CD14-positive monocyte (primary cell): ENCODE measurements at regions not wholly inside any gene's neighbourhood (a gene's known extent, or its start where the extent isn't known, plus 50 kb on each side); places are given as distances from the start of the nearest gene placed in this dataset.

ENCODE experiments used
- DNase-seq, 3 donors: peaks; one replicate each; pipeline ENCODE4 v3.0.0-alpha.2; 2011 to 2022
- H2AFZ ChIP-seq: 2 replicates; pipeline ENCODE4 v1.6.0; 2012; ENCODE audit warnings: mild to moderate bottlenecking, low read depth, low read length, inconsistent platforms; ENCODE audit not compliant: insufficient read depth, poor library complexity, severe bottlenecking
- H3K27ac ChIP-seq, 2 donors: 1 replicate in 1 of 2; 2 replicates in 1 of 2; pipeline ENCODE4 v1.5.1; 2012 to 2013; ENCODE audit warnings: low read length in 2 of 2, control low read depth in 1 of 2, inconsistent platforms in 1 of 2, low read depth in 1 of 2, mild to moderate bottlenecking in 1 of 2
- H3K27me3 ChIP-seq, 2 donors: one replicate each; pipeline versions ENCODE4 v1.6.0 to v1.6.1; 2011 to 2013; ENCODE audit warnings: low read length in 2 of 2; ENCODE audit not compliant: control insufficient read depth in 2 of 2, insufficient read depth in 2 of 2
- H3K36me3 ChIP-seq, 2 donors: replicated peaks in 1 of 2; 1 replicate in 1 of 2; 2 replicates in 1 of 2; pipeline versions ENCODE4 v1.5.1 to v1.6.1; 2012 to 2013; ENCODE audit warnings: low read length in 2 of 2, control low read depth in 1 of 2, inconsistent platforms in 1 of 2, mild to moderate bottlenecking in 1 of 2; ENCODE audit not compliant: insufficient read depth in 2 of 2, control insufficient read depth in 1 of 2
- H3K4me1 ChIP-seq, 2 donors: 1 replicate in 1 of 2; 2 replicates in 1 of 2; pipeline versions ENCODE4 v1.5.1 to v1.6.1; 2012 to 2013; ENCODE audit warnings: low read length in 2 of 2, control low read depth in 1 of 2, inconsistent platforms in 1 of 2, mild to moderate bottlenecking in 1 of 2, moderate library complexity in 1 of 2; ENCODE audit not compliant: insufficient read depth in 2 of 2, control insufficient read depth in 1 of 2
- H3K4me2 ChIP-seq: replicated peaks from 2 replicates; pipeline ENCODE3; 2012; ENCODE audit warnings: low read length, moderate library complexity, mild to moderate bottlenecking; ENCODE audit not compliant: poor library complexity, severe bottlenecking; ENCODE audit errors: extremely low read depth
- H3K4me3 ChIP-seq, 3 experiments: fragments of 200-600 bp in 1 of 3; sonication (generic) in 1 of 3; replicated peaks in 1 of 3; 1 replicate in 2 of 3; 2 replicates in 1 of 3; pipeline ENCODE4 v1.5.1; 2011 to 2013; ENCODE audit warnings: low read length in 3 of 3, mild to moderate bottlenecking in 3 of 3, control low read depth in 2 of 3, low read depth in 2 of 3, inconsistent platforms in 1 of 3, moderate library complexity in 1 of 3
- H3K79me2 ChIP-seq: 2 replicates; pipeline ENCODE4 v1.6.0; 2012; ENCODE audit warnings: mild to moderate bottlenecking, control low read depth, inconsistent platforms, low read length, moderate library complexity; ENCODE audit not compliant: insufficient read depth
- H3K9ac ChIP-seq: 2 replicates; pipeline ENCODE4 v1.6.0; 2017; ENCODE audit warnings: low read length, mild to moderate bottlenecking; ENCODE audit not compliant: insufficient read depth, poor library complexity, severe bottlenecking
- H3K9me3 ChIP-seq, 2 donors: replicated peaks in 1 of 2; 1 replicate in 1 of 2; 2 replicates in 1 of 2; pipeline versions ENCODE4 v1.5.1 to v1.6.1; 2012 to 2013; ENCODE audit warnings: low read length in 2 of 2, control low read depth in 1 of 2; ENCODE audit not compliant: control insufficient read depth in 1 of 2, insufficient read depth in 1 of 2
- H4K20me1 ChIP-seq: 2 replicates; pipeline ENCODE4 v1.6.0; 2012; ENCODE audit warnings: mild to moderate bottlenecking, low read length, control low read depth, moderate library complexity; ENCODE audit not compliant: insufficient read depth
- H3K27ac Mint-ChIP-seq, 7 donors: one replicate each; pipeline ENCODE4 v1.8.0; 2020; ENCODE audit warnings: mild to moderate bottlenecking in 7 of 7, mixed read lengths in 7 of 7, moderate library complexity in 6 of 7, inconsistent platforms in 2 of 7
- H3K27me3 Mint-ChIP-seq, 3 donors: one replicate each; pipeline ENCODE4 v1.8.0; 2021 to 2022; ENCODE audit warnings: low read depth in 3 of 3, mild to moderate bottlenecking in 3 of 3, mixed read lengths in 3 of 3, moderate library complexity in 3 of 3, inconsistent platforms in 1 of 3
- H3K36me3 Mint-ChIP-seq, 2 donors: one replicate each; pipeline ENCODE4 v1.8.0; 2020; ENCODE audit warnings: mixed read lengths in 2 of 2, inconsistent platforms in 1 of 2, mild to moderate bottlenecking in 1 of 2
- H3K4me1 Mint-ChIP-seq: one replicate; pipeline ENCODE4 v1.8.0; 2020; ENCODE audit warnings: mild to moderate bottlenecking, mixed read lengths
- H3K4me3 Mint-ChIP-seq, 2 donors: one replicate each; pipeline ENCODE4 v1.8.0; 2020; ENCODE audit warnings: mild to moderate bottlenecking in 2 of 2, mixed read lengths in 2 of 2, moderate library complexity in 1 of 2
- H3K9me3 Mint-ChIP-seq, 7 donors: one replicate each; pipeline ENCODE4 v1.8.0; 2020 to 2022; ENCODE audit warnings: mixed read lengths in 7 of 7, mild to moderate bottlenecking in 6 of 7, moderate library complexity in 6 of 7, inconsistent platforms in 2 of 7
- WGBS: methylation state at CpG from one replicate; pipeline ENCODE4 v1.1.5; 2013; ENCODE audit warnings: missing lambda C conversion rate; ENCODE audit not compliant: insufficient coverage; 5-methylcytosine and 5-hydroxymethylcytosine counted together
- intact Hi-C, 2 donors: fragments of 100-400 bp; cut with micrococcal nuclease; formaldehyde crosslinking; loops; one replicate each; pipeline versions ENCODE4 v1.15.0 to v1.15.1; 2023
- TF ChIP-seq, protein P1 (sequence below): fragments of 200-600 bp; IDR thresholded peaks from one replicate; pipeline ENCODE4 v1.8.0; 2022; ENCODE audit warnings: antibody characterized with exemption, mild to moderate bottlenecking

DNA sequence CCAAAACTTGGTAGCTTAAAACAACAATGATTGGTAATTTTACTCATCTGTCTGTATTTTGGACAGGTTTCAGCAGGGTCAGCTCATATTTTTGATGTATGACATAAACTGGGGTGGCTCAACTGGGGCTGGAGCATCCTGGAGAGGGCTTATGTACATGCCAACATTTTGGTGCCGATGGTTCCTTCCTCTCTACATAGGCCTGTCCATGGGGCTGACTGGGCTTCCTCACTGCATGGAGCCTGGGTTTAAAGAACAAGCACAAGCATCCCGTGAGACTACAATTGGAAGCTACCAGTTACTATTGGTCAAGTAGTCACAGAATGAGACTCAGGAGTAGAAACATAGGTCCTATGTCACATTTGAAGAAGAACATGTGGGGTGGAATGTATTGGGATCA lies 95.0 kb downstream of the DDX1 start:
- Mint-ChIP-seq H3K9me3 (peaks cover 0 to 12% (median 0%) of the 10 kb centered on the region in 7 donors), H3K4me3 (no peak overlapping the region), H3K36me3 (no peaks in the 10 kb centered on the region), H3K27ac (no peak overlapping the region), H3K27me3 (peaks cover 0 to 5% (median 4%) of the 10 kb centered on the region in 3 donors), H3K4me1 (peaks cover 3% of the 10 kb centered on the region)
- H3K4me3 ChIP-seq: no peak overlapping the region
- 94% methylated on average over 2 of the region's 2 CpGs for WGBS
- TF ChIP-seq, protein P1, sequence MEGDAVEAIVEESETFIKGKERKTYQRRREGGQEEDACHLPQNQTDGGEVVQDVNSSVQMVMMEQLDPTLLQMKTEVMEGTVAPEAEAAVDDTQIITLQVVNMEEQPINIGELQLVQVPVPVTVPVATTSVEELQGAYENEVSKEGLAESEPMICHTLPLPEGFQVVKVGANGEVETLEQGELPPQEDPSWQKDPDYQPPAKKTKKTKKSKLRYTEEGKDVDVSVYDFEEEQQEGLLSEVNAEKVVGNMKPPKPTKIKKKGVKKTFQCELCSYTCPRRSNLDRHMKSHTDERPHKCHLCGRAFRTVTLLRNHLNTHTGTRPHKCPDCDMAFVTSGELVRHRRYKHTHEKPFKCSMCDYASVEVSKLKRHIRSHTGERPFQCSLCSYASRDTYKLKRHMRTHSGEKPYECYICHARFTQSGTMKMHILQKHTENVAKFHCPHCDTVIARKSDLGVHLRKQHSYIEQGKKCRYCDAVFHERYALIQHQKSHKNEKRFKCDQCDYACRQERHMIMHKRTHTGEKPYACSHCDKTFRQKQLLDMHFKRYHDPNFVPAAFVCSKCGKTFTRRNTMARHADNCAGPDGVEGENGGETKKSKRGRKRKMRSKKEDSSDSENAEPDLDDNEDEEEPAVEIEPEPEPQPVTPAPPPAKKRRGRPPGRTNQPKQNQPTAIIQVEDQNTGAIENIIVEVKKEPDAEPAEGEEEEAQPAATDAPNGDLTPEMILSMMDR: no peak
- no peaks in the 10 kb centered on the region for H3K27me3 ChIP-seq
- no peaks in the 10 kb centered on the region for H3K4me1 ChIP-seq
- no peaks in the 10 kb centered on the region for H3K9me3 ChIP-seq
- H3K36me3 ChIP-seq: no peaks in the 10 kb centered on the region
- H3K27ac ChIP-seq: no peak overlapping the region
- intact Hi-C loops: no loop called here
- no peak overlapping the region for H3K4me2 ChIP-seq
- no peak overlapping the region for H2AFZ ChIP-seq
- no peak overlapping the region for H3K9ac ChIP-seq
- no peaks in the 10 kb centered on the region for H3K79me2 ChIP-seq
- no peaks in the 10 kb centered on the region for H4K20me1 ChIP-seq
- DNase-seq: no peak

DNA sequence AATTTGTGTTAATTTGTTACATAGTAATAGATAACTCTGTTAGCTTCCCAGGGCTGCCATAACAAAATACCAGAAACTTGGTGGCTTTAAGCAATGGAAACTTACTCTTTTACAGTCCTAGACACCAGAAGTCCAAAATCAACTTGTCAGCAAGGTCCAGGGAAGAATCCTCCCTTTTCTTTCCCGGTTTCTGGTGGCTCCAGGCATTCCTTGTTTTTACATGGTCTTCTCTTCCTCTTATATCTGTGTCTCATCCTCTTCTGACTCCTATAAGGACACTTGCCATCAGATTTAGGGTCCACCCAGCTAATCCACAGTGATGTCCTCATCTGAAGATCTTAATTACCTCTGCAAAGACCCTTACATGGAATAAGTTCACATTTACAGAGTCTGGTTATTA lies 95.6 kb downstream of the DDX1 start:
- no CpG with 5 or more reads among the region's 1 CpG for WGBS
- no peak overlapping the region for H3K27ac ChIP-seq

More for the DNA sequence above, 95.6 kb downstream of the DDX1 start:
- no peak overlapping the region for H2AFZ ChIP-seq
- no peaks in the 10 kb centered on the region for H3K36me3 ChIP-seq
- DNase-seq: no peak
- H3K27me3 ChIP-seq: no peaks in the 10 kb centered on the region
- TF ChIP-seq, protein P1: no peak
- no peaks in the 10 kb centered on the region for H3K79me2 ChIP-seq
- H3K4me1 ChIP-seq: no peaks in the 10 kb centered on the region
- no peaks in the 10 kb centered on the region for H4K20me1 ChIP-seq
- peaks cover 0 to 12% (median 0%) of the 10 kb centered on the region in 7 donors for H3K9me3 Mint-ChIP-seq
- H3K9me3 ChIP-seq: no peaks in the 10 kb centered on the region
- peaks cover 3% of the 10 kb centered on the region for H3K4me1 Mint-ChIP-seq
- no peaks in the 10 kb centered on the region for H3K36me3 Mint-ChIP-seq
- H3K27me3 Mint-ChIP-seq: peaks cover 0 to 5% (median 4%) of the 10 kb centered on the region in 3 donors
- intact Hi-C loops: no loop called here
- no peak overlapping the region for H3K4me3 Mint-ChIP-seq
- H3K27ac Mint-ChIP-seq: no peak overlapping the region
- no peak overlapping the region for H3K9ac ChIP-seq
- H3K4me2 ChIP-seq: no peak overlapping the region
- H3K4me3 ChIP-seq: no peak overlapping the region
